Prostate gland (tissue), 2 donors: ENCODE measurements at regions not wholly inside any gene's neighbourhood (a gene's known extent, or its start where the extent isn't known, plus 50 kb on each side); places are given as distances from the start of the nearest gene placed in this dataset.

Source experiments
- CTCF ChIP-seq, 4 experiments: fragments of 200-600 bp in 2 of 4; fragments of 450-650 bp in 2 of 4; sonication (generic) in 2 of 4; IDR thresholded peaks; 1 replicate in 3 of 4; 2 replicates in 1 of 4; pipeline ENCODE4 v1.5.1; 2016 to 2019; ENCODE audit warnings: antibody characterized with exemption in 4 of 4, mild to moderate bottlenecking in 2 of 4, moderate library complexity in 2 of 4
- POLR2A ChIP-seq: fragments of 450-650 bp; IDR thresholded peaks from one replicate; pipeline ENCODE4 v1.6.1; 2016; ENCODE audit warnings: antibody characterized with exemption, mild to moderate bottlenecking

- TF ChIP-seq POLR2A, result no peak
- no peak for TF ChIP-seq CTCF (IDR thresholded peaks at IDR 0.05)
These were observed 250.8 kb downstream of the DMRT2 start for GRCh38 chr9:1300941-1301340.
